ENCODE measurements at regions not wholly inside any gene's neighbourhood (a gene's known extent, or its start where the extent isn't known, plus 50 kb on each side); places are given as distances from the start of the nearest gene placed in this dataset.

- Histone ChIP-seq H3K27ac (no peak overlapping the region), H3K27me3 (no peaks in the 10 kb centered on the region), H3K36me3 (no peaks in the 10 kb centered on the region), H2AFZ (replicated peaks) (no peak overlapping the region), H3K9ac (no peak overlapping the region), H3K4me1 (no peaks in the 10 kb centered on the region), H3K4me3 (no peak overlapping the region), H3K4me2 (no peak overlapping the region), H3K79me2 (ENCODE audit: low read depth) (no peaks in the 10 kb centered on the region), H3K9me3 (ENCODE audit: low read depth) (no peaks in the 10 kb centered on the region), H4K20me1 (ENCODE audit: low read depth) (no peaks in the 10 kb centered on the region), H3F3A (ENCODE audit: low read depth) (no peaks in the 10 kb centered on the region)
- no peaks in the 10 kb centered on the region for H3K36me3 Mint-ChIP-seq
- no peaks in the 10 kb centered on the region for H3K9me3 Mint-ChIP-seq
- no peak for TF ChIP-seq EZH2phosphoT487 (IDR thresholded peaks at IDR 0.05)
- no peak for TF ChIP-seq CTCF (IDR thresholded peaks at IDR 0.05)
- TF ChIP-seq EZH2 (IDR thresholded peaks at IDR 0.05) = no peak
- no peaks in the 10 kb centered on the region for H3K4me1 Mint-ChIP-seq
- no peak overlapping the region for H3K27ac Mint-ChIP-seq
- no peak overlapping the region for H3K4me3 Mint-ChIP-seq
- no peak for DNase-seq (ENCODE audit: low spot score)
- no peaks in the 10 kb centered on the region for H3K27me3 Mint-ChIP-seq (ENCODE audit: insufficient read depth, low read depth)
These were observed 1096.6 kb downstream of the FLRT2 start for GRCh38 chr14:86626530-86626929.

GRCh38 chr14:86625637-86626036 lies 1095.7 kb downstream of the FLRT2 start:
- no peaks in the 10 kb centered on the region for H3K36me3 Mint-ChIP-seq
- Histone ChIP-seq H3F3A (ENCODE audit: low read depth) (no peaks in the 10 kb centered on the region), H3K4me3 (no peak overlapping the region), H3K9ac (no peak overlapping the region), H2AFZ (replicated peaks) (no peak overlapping the region), H3K79me2 (ENCODE audit: low read depth) (no peaks in the 10 kb centered on the region), H3K36me3 (no peaks in the 10 kb centered on the region), H3K9me3 (ENCODE audit: low read depth) (no peaks in the 10 kb centered on the region), H4K20me1 (ENCODE audit: low read depth) (no peaks in the 10 kb centered on the region), H3K27ac (no peak overlapping the region), H3K27me3 (no peaks in the 10 kb centered on the region), H3K4me1 (no peaks in the 10 kb centered on the region), H3K4me2 (no peak overlapping the region)
- no peaks in the 10 kb centered on the region for H3K9me3 Mint-ChIP-seq
- no peak overlapping the region for H3K4me3 Mint-ChIP-seq
- TF ChIP-seq CTCF (IDR thresholded peaks at IDR 0.05) (no peak), EZH2 (IDR thresholded peaks at IDR 0.05) (no peak), EZH2phosphoT487 (IDR thresholded peaks at IDR 0.05) (no peak)
- H3K4me1 Mint-ChIP-seq = no peaks in the 10 kb centered on the region
- DNase-seq (ENCODE audit: low spot score) = no peak
- no peak overlapping the region for H3K27ac Mint-ChIP-seq
- H3K27me3 Mint-ChIP-seq (ENCODE audit: insufficient read depth, low read depth) = no peaks in the 10 kb centered on the region

- H3K79me2 ChIP-seq (ENCODE audit: low read depth) = no peaks in the 10 kb centered on the region
- no peak overlapping the region for H3K4me2 ChIP-seq
- no peaks in the 10 kb centered on the region for H3K9me3 Mint-ChIP-seq
- H4K20me1 ChIP-seq (ENCODE audit: low read depth) = no peaks in the 10 kb centered on the region
- no peaks in the 10 kb centered on the region for H3K36me3 Mint-ChIP-seq
- no peaks in the 10 kb centered on the region for H3K9me3 ChIP-seq (ENCODE audit: low read depth)
- no peak overlapping the region for H3K4me3 Mint-ChIP-seq
- no peak overlapping the region for H2AFZ ChIP-seq (replicated peaks)
- no peaks in the 10 kb centered on the region for H3K27me3 Mint-ChIP-seq (ENCODE audit: insufficient read depth, low read depth)
- H3K9ac ChIP-seq = no peak overlapping the region
- no peak overlapping the region for H3K4me3 ChIP-seq
- H3K27me3 ChIP-seq = no peaks in the 10 kb centered on the region
- H3K4me1 ChIP-seq = no peaks in the 10 kb centered on the region
- no peaks in the 10 kb centered on the region for H3K4me1 Mint-ChIP-seq
- no peak overlapping the region for H3K27ac Mint-ChIP-seq
- no peak for DNase-seq (ENCODE audit: low spot score)
- TF ChIP-seq EZH2phosphoT487 (IDR thresholded peaks at IDR 0.05) = no peak
- no peak for TF ChIP-seq CTCF (IDR thresholded peaks at IDR 0.05)
- no peak for TF ChIP-seq EZH2 (IDR thresholded peaks at IDR 0.05)
- no peak overlapping the region for H3K27ac ChIP-seq
- no peaks in the 10 kb centered on the region for H3K36me3 ChIP-seq
- H3F3A ChIP-seq (ENCODE audit: low read depth) = no peaks in the 10 kb centered on the region
These were observed 1089.8 kb downstream of the FLRT2 start for GRCh38 chr14:86619726-86620125.

- Histone ChIP-seq H3K4me2 (no peak overlapping the region), H2AFZ (replicated peaks) (no peak overlapping the region), H3K4me3 (no peak overlapping the region), H3K79me2 (ENCODE audit: low read depth) (no peaks in the 10 kb centered on the region), H3K27ac (no peak overlapping the region), H4K20me1 (ENCODE audit: low read depth) (no peaks in the 10 kb centered on the region), H3K9me3 (ENCODE audit: low read depth) (no peaks in the 10 kb centered on the region), H3K36me3 (no peaks in the 10 kb centered on the region), H3K9ac (no peak overlapping the region), H3F3A (ENCODE audit: low read depth) (no peaks in the 10 kb centered on the region), H3K4me1 (no peaks in the 10 kb centered on the region), H3K27me3 (no peaks in the 10 kb centered on the region)
- TF ChIP-seq EZH2phosphoT487 (IDR thresholded peaks at IDR 0.05) = no peak
- H3K4me3 Mint-ChIP-seq = no peak overlapping the region
- no peak overlapping the region for H3K27ac Mint-ChIP-seq
- H3K4me1 Mint-ChIP-seq = no peaks in the 10 kb centered on the region
- H3K27me3 Mint-ChIP-seq (ENCODE audit: insufficient read depth, low read depth) = no peaks in the 10 kb centered on the region
- no peaks in the 10 kb centered on the region for H3K36me3 Mint-ChIP-seq
- no peak for DNase-seq (ENCODE audit: low spot score)
- H3K9me3 Mint-ChIP-seq = no peaks in the 10 kb centered on the region
These were observed 1083.8 kb downstream of the FLRT2 start for GRCh38 chr14:86613786-86614185.

Measured in neural progenitor cell (in vitro differentiated cells).